HL-60 (cell line): ENCODE measurements at regions not wholly inside any gene's neighbourhood (a gene's known extent, or its start where the extent isn't known, plus 50 kb on each side); places are given as distances from the start of the nearest gene placed in this dataset.

ENCODE experiments used
- POLR2AphosphoS5 ChIP-seq: IDR thresholded peaks from 2 replicates; pipeline ENCODE4 v1.6.1; 2012; ENCODE audit warnings: low read depth
- REST ChIP-seq: IDR thresholded peaks from 2 replicates; pipeline ENCODE4 v1.6.1; 2012; ENCODE audit warnings: low read depth; ENCODE audit not compliant: insufficient replicate concordance
- TF ChIP-seq, protein P1 (sequence below): IDR thresholded peaks from one replicate; pipeline ENCODE4 v1.5.1; 2011; ENCODE audit warnings: low read length, control low read depth, inconsistent platforms; ENCODE audit not compliant: insufficient read depth

DNA sequence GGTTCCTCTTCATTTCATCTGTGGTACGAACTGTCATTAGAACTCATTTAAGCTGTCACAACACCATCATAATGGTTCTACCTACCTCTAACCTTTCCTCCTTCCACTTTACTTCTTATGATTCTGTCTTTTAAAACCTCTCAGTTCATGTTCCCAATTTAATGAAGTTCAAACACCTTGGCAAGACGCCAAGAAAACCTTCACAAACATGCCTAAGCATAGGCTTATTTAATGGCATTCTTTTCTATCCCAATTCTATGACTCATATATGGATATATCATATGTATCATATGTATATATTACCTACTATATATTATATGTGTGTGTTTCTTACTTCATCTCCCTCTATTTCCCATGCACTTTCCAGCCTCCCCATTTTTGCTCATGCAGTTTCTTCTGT lies 283.4 kb upstream of the TBX18 start:
- TF ChIP-seq POLR2AphosphoS5 (no peak), REST (no peak)
- TF ChIP-seq, protein P1, sequence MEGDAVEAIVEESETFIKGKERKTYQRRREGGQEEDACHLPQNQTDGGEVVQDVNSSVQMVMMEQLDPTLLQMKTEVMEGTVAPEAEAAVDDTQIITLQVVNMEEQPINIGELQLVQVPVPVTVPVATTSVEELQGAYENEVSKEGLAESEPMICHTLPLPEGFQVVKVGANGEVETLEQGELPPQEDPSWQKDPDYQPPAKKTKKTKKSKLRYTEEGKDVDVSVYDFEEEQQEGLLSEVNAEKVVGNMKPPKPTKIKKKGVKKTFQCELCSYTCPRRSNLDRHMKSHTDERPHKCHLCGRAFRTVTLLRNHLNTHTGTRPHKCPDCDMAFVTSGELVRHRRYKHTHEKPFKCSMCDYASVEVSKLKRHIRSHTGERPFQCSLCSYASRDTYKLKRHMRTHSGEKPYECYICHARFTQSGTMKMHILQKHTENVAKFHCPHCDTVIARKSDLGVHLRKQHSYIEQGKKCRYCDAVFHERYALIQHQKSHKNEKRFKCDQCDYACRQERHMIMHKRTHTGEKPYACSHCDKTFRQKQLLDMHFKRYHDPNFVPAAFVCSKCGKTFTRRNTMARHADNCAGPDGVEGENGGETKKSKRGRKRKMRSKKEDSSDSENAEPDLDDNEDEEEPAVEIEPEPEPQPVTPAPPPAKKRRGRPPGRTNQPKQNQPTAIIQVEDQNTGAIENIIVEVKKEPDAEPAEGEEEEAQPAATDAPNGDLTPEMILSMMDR: no peak
